H9 (cell line): ENCODE measurements at regions not wholly inside any gene's neighbourhood (a gene's known extent, or its start where the extent isn't known, plus 50 kb on each side); places are given as distances from the start of the nearest gene placed in this dataset.

Experiments used
- DNase-seq: peaks from one replicate; pipeline ENCODE4 v3.0.0-alpha.2; 2017
- H2AFZ ChIP-seq: one replicate; pipeline ENCODE4 v1.6.1; 2013; ENCODE audit warnings: mild to moderate bottlenecking, low read length, control low read depth, moderate library complexity
- H2AK5ac ChIP-seq: 2 replicates; pipeline ENCODE4 v1.6.1; 2013; ENCODE audit warnings: low read length, control low read depth, mixed read lengths; ENCODE audit not compliant: insufficient read length
- H2BK120ac ChIP-seq: one replicate; pipeline ENCODE4 v1.6.1; 2013; ENCODE audit warnings: low read depth, mild to moderate bottlenecking, low read length, control low read depth, inconsistent platforms; ENCODE audit not compliant: poor library complexity, severe bottlenecking
- H2BK12ac ChIP-seq: 2 replicates; pipeline ENCODE4 v1.6.1; 2013; ENCODE audit warnings: low read length, control low read depth, mixed read lengths, low read depth; ENCODE audit not compliant: insufficient read length
- H2BK15ac ChIP-seq: 2 replicates; pipeline ENCODE4 v1.6.1; 2013; ENCODE audit warnings: low read depth, low read length, control low read depth
- H2BK20ac ChIP-seq: one replicate; pipeline ENCODE4 v1.6.1; 2013; ENCODE audit warnings: low read depth, mild to moderate bottlenecking, low read length, control low read depth, inconsistent platforms; ENCODE audit not compliant: poor library complexity, severe bottlenecking
- H2BK5ac ChIP-seq: 2 replicates; pipeline ENCODE4 v1.6.1; 2013; ENCODE audit warnings: low read length, control low read depth, mixed read lengths; ENCODE audit not compliant: insufficient read length
- H3K14ac ChIP-seq: 2 replicates; pipeline ENCODE4 v1.6.1; 2013; ENCODE audit warnings: low read length, control low read depth; ENCODE audit not compliant: insufficient read depth
- H3K18ac ChIP-seq: 2 replicates; pipeline ENCODE4 v1.6.1; 2013; ENCODE audit warnings: low read depth, mild to moderate bottlenecking, mixed read lengths, low read length, control low read depth; ENCODE audit not compliant: insufficient read length
- H3K23ac ChIP-seq: 2 replicates; pipeline ENCODE4 v1.6.1; 2013; ENCODE audit warnings: low read length, control low read depth, mixed read lengths, low read depth; ENCODE audit not compliant: insufficient read length
- H3K23me2 ChIP-seq: 2 replicates; pipeline ENCODE4 v1.6.1; 2013; ENCODE audit warnings: low read depth, mild to moderate bottlenecking, mixed read lengths, low read length, control low read depth; ENCODE audit not compliant: insufficient read length, poor library complexity, severe bottlenecking
- H3K27ac ChIP-seq: 2 replicates; pipeline ENCODE4 v1.5.1; 2013; ENCODE audit warnings: low read length, control low read depth, mixed read lengths, low read depth; ENCODE audit not compliant: insufficient read length
- H3K27me3 ChIP-seq: 2 replicates; pipeline ENCODE4 v1.6.1; 2013; ENCODE audit warnings: low read length, control low read depth, inconsistent platforms; ENCODE audit not compliant: insufficient read depth
- H3K4ac ChIP-seq: 2 replicates; pipeline ENCODE4 v1.6.1; 2013; ENCODE audit warnings: low read depth, mild to moderate bottlenecking, control low read depth, inconsistent platforms, low read length, moderate library complexity
- H3K4me1 ChIP-seq: 2 replicates; pipeline ENCODE4 v1.6.1; 2013; ENCODE audit warnings: low read length, control low read depth, inconsistent platforms; ENCODE audit not compliant: insufficient read depth
- H3K4me2 ChIP-seq: 2 replicates; pipeline ENCODE4 v1.6.1; 2013; ENCODE audit warnings: low read length, control low read depth, mixed read lengths; ENCODE audit not compliant: insufficient read length, insufficient read depth
- H3K56ac ChIP-seq: 2 replicates; pipeline ENCODE4 v1.6.1; 2013; ENCODE audit warnings: low read depth, mild to moderate bottlenecking, mixed read lengths, low read length, control low read depth; ENCODE audit not compliant: insufficient read length
- H3K79me1 ChIP-seq: 2 replicates; pipeline ENCODE4 v1.6.1; 2013; ENCODE audit warnings: low read depth, mild to moderate bottlenecking, moderate library complexity, low read length, control low read depth, inconsistent platforms; ENCODE audit not compliant: insufficient read depth, poor library complexity, severe bottlenecking
- H3K79me2 ChIP-seq: 2 replicates; pipeline ENCODE4 v1.6.1; 2013; ENCODE audit warnings: low read length, control low read depth, inconsistent platforms; ENCODE audit not compliant: insufficient read depth
- H3K9ac ChIP-seq: 2 replicates; pipeline ENCODE4 v1.6.1; 2013; ENCODE audit warnings: low read length, control low read depth, mixed read lengths; ENCODE audit not compliant: insufficient read length; ENCODE audit errors: extremely low read depth
- H3K9me3 ChIP-seq: one replicate; pipeline ENCODE4 v1.6.1; 2013; ENCODE audit warnings: low read depth, low read length, inconsistent platforms; ENCODE audit not compliant: control insufficient read depth
- H3T11ph ChIP-seq: one replicate; pipeline ENCODE4 v1.6.1; 2013; ENCODE audit warnings: mild to moderate bottlenecking, low read length, control low read depth, inconsistent platforms
- H4K20me1 ChIP-seq: one replicate; pipeline ENCODE4 v1.6.1; 2013; ENCODE audit not compliant: control insufficient read depth, insufficient read length, insufficient read depth
- H4K5ac ChIP-seq: 2 replicates; pipeline ENCODE4 v1.6.1; 2013; ENCODE audit warnings: low read depth, mild to moderate bottlenecking, mixed read lengths, low read length, control low read depth; ENCODE audit not compliant: insufficient read length
- H4K8ac ChIP-seq: replicated peaks from 2 replicates; pipeline ENCODE4 v1.6.1; 2013; ENCODE audit warnings: low read length, control low read depth, mixed read lengths, low read depth; ENCODE audit not compliant: insufficient read length
- H4K91ac ChIP-seq: 2 replicates; pipeline ENCODE4 v1.6.1; 2013; ENCODE audit warnings: low read depth, mild to moderate bottlenecking, moderate library complexity, mixed read lengths, low read length, control low read depth; ENCODE audit not compliant: insufficient read length
- H3K27ac Mint-ChIP-seq, 3 experiments: 2 replicates in 2 of 3; 3 replicates in 1 of 3; pipeline ENCODE4 v1.8.0; 2020 to 2021; ENCODE audit warnings: mixed read lengths in 3 of 3, mild to moderate bottlenecking in 1 of 3, moderate library complexity in 1 of 3
- H3K27me3 Mint-ChIP-seq: 2 replicates; pipeline ENCODE4 v1.8.0; 2021; ENCODE audit warnings: low read depth, mild to moderate bottlenecking, moderate library complexity, mixed read lengths
- H3K36me3 Mint-ChIP-seq, 3 experiments: 2 replicates in 2 of 3; 3 replicates in 1 of 3; pipeline ENCODE4 v1.8.0; 2020 to 2021; ENCODE audit warnings: low read depth in 3 of 3, mixed read lengths in 3 of 3; ENCODE audit not compliant: insufficient read depth in 1 of 3
- H3K4me1 Mint-ChIP-seq, 2 experiments: 2 replicates each; pipeline ENCODE4 v1.8.0; 2020; ENCODE audit warnings: mixed read lengths in 2 of 2
- H3K4me3 Mint-ChIP-seq, 2 experiments: 2 replicates in 1 of 2; 3 replicates in 1 of 2; pipeline ENCODE4 v1.8.0; 2020 to 2021; ENCODE audit warnings: mild to moderate bottlenecking in 2 of 2, mixed read lengths in 2 of 2, moderate library complexity in 1 of 2
- H3K9me3 Mint-ChIP-seq, 2 experiments: 2 replicates in 1 of 2; 3 replicates in 1 of 2; pipeline ENCODE4 v1.8.0; 2020; ENCODE audit warnings: mild to moderate bottlenecking in 2 of 2, mixed read lengths in 2 of 2, moderate library complexity in 1 of 2
- CTCF ChIP-seq: fragments of 200-600 bp; sonication (generic); conservative IDR thresholded peaks from 3 replicates; pipeline ENCODE4 v1.8.0; 2021; ENCODE audit warnings: antibody characterized with exemption, mild to moderate bottlenecking
- WGBS: extraction: QIAGEN DNeasy Blood & Tissue Kit; methylation state at CpG from one replicate; pipeline ENCODE4 v1.1.7; 2013; ENCODE audit warnings: missing lambda C conversion rate, low lambda C conversion rate, mixed read lengths; ENCODE audit not compliant: insufficient read length; ENCODE audit errors: extremely low coverage; 5-methylcytosine and 5-hydroxymethylcytosine counted together

- no peak overlapping the region for H2BK20ac ChIP-seq
- H3K4me1 Mint-ChIP-seq = peaks cover 4 to 10% of the 10 kb centered on the region in 2 experiments
- no peak overlapping the region for H3K4me2 ChIP-seq
- H3K18ac ChIP-seq = no peak overlapping the region
- H4K20me1 ChIP-seq = no peaks in the 10 kb centered on the region
- TF ChIP-seq CTCF = no peak
- no peak overlapping the region for H2BK12ac ChIP-seq
- no peaks in the 10 kb centered on the region for H3K9me3 Mint-ChIP-seq
- no peaks in the 10 kb centered on the region for H3K9me3 ChIP-seq
- no peak overlapping the region for H4K8ac ChIP-seq
- H2BK5ac ChIP-seq = no peak overlapping the region
- H3K23ac ChIP-seq = no peak overlapping the region
- no peaks in the 10 kb centered on the region for H3K27me3 ChIP-seq
- H2BK120ac ChIP-seq = no peak overlapping the region
- H3K27ac Mint-ChIP-seq = no peak overlapping the region
- H3K56ac ChIP-seq = no peak overlapping the region
- H3K27ac ChIP-seq = no peak overlapping the region
- no peak overlapping the region for H2BK15ac ChIP-seq
- H2AK5ac ChIP-seq = no peak overlapping the region
- H3T11ph ChIP-seq = no peak overlapping the region
- no peaks in the 10 kb centered on the region for H3K23me2 ChIP-seq
- no peaks in the 10 kb centered on the region for H3K36me3 Mint-ChIP-seq
- no peaks in the 10 kb centered on the region for H3K27me3 Mint-ChIP-seq
- no peak overlapping the region for H4K91ac ChIP-seq
- DNase-seq = no peak
- no peak overlapping the region for H3K14ac ChIP-seq
- no peak overlapping the region for H3K9ac ChIP-seq
- no peaks in the 10 kb centered on the region for H3K4me1 ChIP-seq
- no peak overlapping the region for H3K4ac ChIP-seq
- no peaks in the 10 kb centered on the region for H3K79me1 ChIP-seq
- H3K4me3 Mint-ChIP-seq = no peak overlapping the region
- no peak overlapping the region for H2AFZ ChIP-seq
- no peaks in the 10 kb centered on the region for H3K79me2 ChIP-seq
- no peak overlapping the region for H4K5ac ChIP-seq
- no CpG with 5 or more reads among the region's 2 CpGs for WGBS
Measured at GRCh38 chr13:84774111-84774510, 891.8 kb upstream of the SLITRK1 start.
